ENCODE measurements at regions not wholly inside any gene's neighbourhood (a gene's known extent, or its start where the extent isn't known, plus 50 kb on each side); places are given as distances from the start of the nearest gene placed in this dataset.

DNA sequence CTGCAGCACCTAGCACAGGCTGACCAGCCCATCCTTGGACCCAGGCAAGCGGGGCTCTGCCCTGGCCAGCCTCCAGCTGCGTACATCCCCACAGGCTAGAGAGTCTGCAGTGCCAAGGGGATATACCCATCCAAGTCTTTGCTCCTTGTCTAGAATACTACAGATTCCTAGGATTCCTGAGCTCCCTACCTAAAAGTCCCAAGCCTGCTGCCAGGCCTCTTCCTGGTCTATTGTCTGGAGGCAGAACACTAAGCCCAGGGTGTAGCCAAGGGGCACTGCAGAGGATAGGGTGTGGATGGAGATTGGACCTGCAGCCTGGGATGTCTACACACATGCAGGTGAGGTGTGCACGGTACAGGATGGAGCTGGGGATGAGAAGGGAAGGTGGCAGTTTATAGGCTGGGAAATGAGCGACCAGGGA is 90.0 kb upstream of the SIRPA start (continued):
- no peak for TF ChIP-seq ZC3H4 (CRISPR knock-in tag; IDR thresholded peaks at IDR 0.05; ENCODE audit: borderline replicate concordance)

DNA sequence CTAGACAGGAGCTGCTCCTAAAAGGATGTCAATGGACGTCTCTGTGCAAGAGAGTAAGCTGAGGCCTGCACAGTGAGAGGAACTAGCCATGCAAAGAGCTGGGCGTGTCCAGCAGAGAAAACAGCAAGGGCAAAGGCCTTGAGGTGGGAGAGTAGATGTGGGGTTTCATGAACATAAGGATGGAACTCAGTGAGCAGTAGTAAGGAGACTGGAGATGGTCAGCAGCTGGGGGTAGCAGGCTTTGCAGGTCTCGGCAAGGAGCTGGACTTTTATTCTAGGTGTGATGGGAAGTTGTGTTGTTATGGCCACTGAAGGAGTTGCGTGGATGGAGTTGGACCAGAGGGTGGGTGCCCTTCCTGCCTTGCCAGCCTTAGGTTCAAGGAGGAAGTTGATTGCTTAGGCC is 90.7 kb upstream of the SIRPA start:
- no TSS peak for BruUV-seq (replicated peaks)
- FAIRE-seq, result no peak
- in situ Hi-C loops (cut with HindIII; ENCODE audit: extremely low pct_ligation_motif_present, low pct_unique_long_range_greater_than_20kb), result no loop called here

DNA sequence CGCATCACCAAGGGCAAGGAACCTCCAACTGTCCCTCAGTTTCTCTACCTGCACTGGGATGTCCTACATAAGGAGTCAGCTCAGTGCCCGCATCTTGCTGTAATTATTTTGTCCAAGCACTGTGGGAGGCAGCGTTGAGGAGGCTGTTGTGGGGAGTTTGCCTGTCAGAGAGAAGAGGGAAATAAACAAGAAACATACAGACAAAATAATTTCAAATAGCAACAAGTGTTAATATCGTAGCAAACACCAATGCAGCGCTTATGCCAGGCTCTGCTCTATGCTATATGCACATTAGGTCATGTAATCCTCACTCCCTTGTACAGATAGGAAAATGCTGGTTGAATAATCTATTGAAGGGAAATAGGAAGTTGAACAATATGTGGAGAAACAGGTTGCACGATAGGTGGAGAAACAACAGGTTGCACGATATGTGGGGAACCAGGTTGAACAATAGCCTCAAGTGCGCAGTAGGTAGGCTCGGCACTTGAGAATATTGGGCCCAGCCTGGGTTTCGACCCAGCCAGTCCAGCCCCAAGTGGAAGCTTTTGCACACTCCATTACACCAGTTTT is 91.2 kb upstream of the SIRPA start:
- no peak overlapping the region for H3K4me3 ChIP-seq (replicated peaks in 1 of 3; ENCODE audit: insufficient read depth in 1 of 3, low read depth in 2 of 3, low read length in 3 of 3)
- DNase-seq (ENCODE audit: low spot score) (no peak), FAIRE-seq (no peak), ATAC-seq (no peak)
- no peak overlapping the region for H3K27ac ChIP-seq (ENCODE audit: extremely low read length, insufficient read depth, low read length)
- BruUV-seq (replicated peaks), result no TSS peak
- H2AFZ ChIP-seq (ENCODE audit: low read length), result no peak overlapping the region
- no peaks in the 10 kb centered on the region for H3K9me3 ChIP-seq (ENCODE audit: low read length)
- no peaks in the 10 kb centered on the region for H3K79me2 ChIP-seq (ENCODE audit: insufficient read depth, low read length)
- H3K27me3 ChIP-seq (ENCODE audit: control insufficient read depth in 1 of 2, insufficient read depth in 2 of 2, low read length in 2 of 2), result no peaks in the 10 kb centered on the region
- H3K9ac ChIP-seq (ENCODE audit: insufficient read depth, low read depth, low read length), result no peak overlapping the region
- H3K4me2 ChIP-seq (ENCODE audit: low read depth, low read length), result no peak overlapping the region
- ChIA-PET CTCF (ENCODE audit: low intra/inter-chr PET ratio, low total read pairs) (no interaction called here), POLR2A (no interaction called here)
- no peaks in the 10 kb centered on the region for H4K20me1 ChIP-seq (ENCODE audit: insufficient read depth, low read length)
- in situ Hi-C loops (cut with HindIII; ENCODE audit: extremely low pct_ligation_motif_present, low pct_unique_long_range_greater_than_20kb) (no loop called here), intact Hi-C loops (cut with micrococcal nuclease; ENCODE audit: unreplicated experiment) (loop anchor here (2.0 kb wide), 1 partner anchor 85 kb away; no protein-coding TSS in a partner anchor)
- no peaks in the 10 kb centered on the region for H3K36me3 ChIP-seq (replicated peaks in 1 of 2; ENCODE audit: control insufficient read depth in 1 of 2, insufficient read depth in 2 of 2, low read length in 2 of 2)
- peaks cover 12% of the 10 kb centered on the region; the same call in 1 of the 2 replicates for H3K4me1 ChIP-seq (ENCODE audit: insufficient read depth, low read length)
- 87% methylated on average over 10 of the region's 10 CpGs for WGBS (ENCODE audit: low lambda C conversion rate)
- TF ChIP-seq POLR2AphosphoS2 (IDR thresholded peaks at IDR 0.05; ENCODE audit: low read depth, low read length), result no peak
- no peak for TF ChIP-seq ZNF451 (CRISPR knock-in tag; IDR thresholded peaks at IDR 0.05)
- TF ChIP-seq, protein P1, sequence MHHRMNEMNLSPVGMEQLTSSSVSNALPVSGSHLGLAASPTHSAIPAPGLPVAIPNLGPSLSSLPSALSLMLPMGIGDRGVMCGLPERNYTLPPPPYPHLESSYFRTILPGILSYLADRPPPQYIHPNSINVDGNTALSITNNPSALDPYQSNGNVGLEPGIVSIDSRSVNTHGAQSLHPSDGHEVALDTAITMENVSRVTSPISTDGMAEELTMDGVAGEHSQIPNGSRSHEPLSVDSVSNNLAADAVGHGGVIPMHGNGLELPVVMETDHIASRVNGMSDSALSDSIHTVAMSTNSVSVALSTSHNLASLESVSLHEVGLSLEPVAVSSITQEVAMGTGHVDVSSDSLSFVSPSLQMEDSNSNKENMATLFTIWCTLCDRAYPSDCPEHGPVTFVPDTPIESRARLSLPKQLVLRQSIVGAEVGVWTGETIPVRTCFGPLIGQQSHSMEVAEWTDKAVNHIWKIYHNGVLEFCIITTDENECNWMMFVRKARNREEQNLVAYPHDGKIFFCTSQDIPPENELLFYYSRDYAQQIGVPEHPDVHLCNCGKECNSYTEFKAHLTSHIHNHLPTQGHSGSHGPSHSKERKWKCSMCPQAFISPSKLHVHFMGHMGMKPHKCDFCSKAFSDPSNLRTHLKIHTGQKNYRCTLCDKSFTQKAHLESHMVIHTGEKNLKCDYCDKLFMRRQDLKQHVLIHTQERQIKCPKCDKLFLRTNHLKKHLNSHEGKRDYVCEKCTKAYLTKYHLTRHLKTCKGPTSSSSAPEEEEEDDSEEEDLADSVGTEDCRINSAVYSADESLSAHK (CRISPR knock-in tag; IDR thresholded peaks at IDR 0.05; ENCODE audit: borderline replicate concordance), result no peak
- TF ChIP-seq, protein P2, sequence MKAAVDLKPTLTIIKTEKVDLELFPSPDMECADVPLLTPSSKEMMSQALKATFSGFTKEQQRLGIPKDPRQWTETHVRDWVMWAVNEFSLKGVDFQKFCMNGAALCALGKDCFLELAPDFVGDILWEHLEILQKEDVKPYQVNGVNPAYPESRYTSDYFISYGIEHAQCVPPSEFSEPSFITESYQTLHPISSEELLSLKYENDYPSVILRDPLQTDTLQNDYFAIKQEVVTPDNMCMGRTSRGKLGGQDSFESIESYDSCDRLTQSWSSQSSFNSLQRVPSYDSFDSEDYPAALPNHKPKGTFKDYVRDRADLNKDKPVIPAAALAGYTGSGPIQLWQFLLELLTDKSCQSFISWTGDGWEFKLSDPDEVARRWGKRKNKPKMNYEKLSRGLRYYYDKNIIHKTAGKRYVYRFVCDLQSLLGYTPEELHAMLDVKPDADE (CRISPR knock-in tag; IDR thresholded peaks at IDR 0.05), result no peak
- TF ChIP-seq AHR (CRISPR knock-in tag; IDR thresholded peaks at IDR 0.05), result no peak
- TF ChIP-seq ZNF383 (CRISPR knock-in tag; IDR thresholded peaks at IDR 0.05; ENCODE audit: borderline replicate concordance), result no peak
- no peak for TF ChIP-seq ISX (CRISPR knock-in tag; conservative IDR thresholded peaks at IDR 0.05)
- TF ChIP-seq, protein P3, sequence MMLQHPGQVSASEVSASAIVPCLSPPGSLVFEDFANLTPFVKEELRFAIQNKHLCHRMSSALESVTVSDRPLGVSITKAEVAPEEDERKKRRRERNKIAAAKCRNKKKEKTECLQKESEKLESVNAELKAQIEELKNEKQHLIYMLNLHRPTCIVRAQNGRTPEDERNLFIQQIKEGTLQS (CRISPR knock-in tag; IDR thresholded peaks at IDR 0.05), result no peak
- TF ChIP-seq NFIC (IDR thresholded peaks at IDR 0.05; ENCODE audit: low read length), result no peak

More for the DNA sequence above, 90.7 kb upstream of the SIRPA start:
- Histone ChIP-seq H2AFZ (ENCODE audit: low read length) (no peak overlapping the region), H3K4me3 (replicated peaks in 1 of 3; ENCODE audit: insufficient read depth in 1 of 3, low read depth in 2 of 3, low read length in 3 of 3) (no peak overlapping the region), H4K20me1 (ENCODE audit: insufficient read depth, low read length) (no peaks in the 10 kb centered on the region), H3K9ac (ENCODE audit: insufficient read depth, low read depth, low read length) (no peak overlapping the region), H3K36me3 (replicated peaks in 1 of 2; ENCODE audit: control insufficient read depth in 1 of 2, insufficient read depth in 2 of 2, low read length in 2 of 2) (no peaks in the 10 kb centered on the region), H3K4me2 (ENCODE audit: low read depth, low read length) (no peak overlapping the region), H3K4me1 (ENCODE audit: insufficient read depth, low read length) (peaks cover 15% of the 10 kb centered on the region; the same call in 1 of the 2 replicates), H3K27me3 (ENCODE audit: control insufficient read depth in 1 of 2, insufficient read depth in 2 of 2, low read length in 2 of 2) (no peaks in the 10 kb centered on the region), H3K9me3 (ENCODE audit: low read length) (no peaks in the 10 kb centered on the region), H3K79me2 (ENCODE audit: insufficient read depth, low read length) (no peaks in the 10 kb centered on the region), H3K27ac (ENCODE audit: extremely low read length, insufficient read depth, low read length) (no peak overlapping the region)
- ATAC-seq (no peak), DNase-seq (ENCODE audit: low spot score) (no peak)
- ChIA-PET POLR2A (no interaction called here), CTCF (ENCODE audit: low intra/inter-chr PET ratio, low total read pairs) (no interaction called here)
- WGBS (ENCODE audit: low lambda C conversion rate), result 77% methylated on average over 4 of the region's 4 CpGs
- 0 out of 2 replicates have a peak, but pooled peaks have one; percentile 10 for TF ChIP-seq KAT2B (IDR thresholded peaks at IDR 0.05; ENCODE audit: borderline replicate concordance, low read depth, low read length)
- TF ChIP-seq, protein P4, sequence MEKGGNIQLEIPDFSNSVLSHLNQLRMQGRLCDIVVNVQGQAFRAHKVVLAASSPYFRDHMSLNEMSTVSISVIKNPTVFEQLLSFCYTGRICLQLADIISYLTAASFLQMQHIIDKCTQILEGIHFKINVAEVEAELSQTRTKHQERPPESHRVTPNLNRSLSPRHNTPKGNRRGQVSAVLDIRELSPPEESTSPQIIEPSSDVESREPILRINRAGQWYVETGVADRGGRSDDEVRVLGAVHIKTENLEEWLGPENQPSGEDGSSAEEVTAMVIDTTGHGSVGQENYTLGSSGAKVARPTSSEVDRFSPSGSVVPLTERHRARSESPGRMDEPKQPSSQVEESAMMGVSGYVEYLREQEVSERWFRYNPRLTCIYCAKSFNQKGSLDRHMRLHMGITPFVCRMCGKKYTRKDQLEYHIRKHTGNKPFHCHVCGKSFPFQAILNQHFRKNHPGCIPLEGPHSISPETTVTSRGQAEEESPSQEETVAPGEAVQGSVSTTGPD (CRISPR knock-in tag; IDR thresholded peaks at IDR 0.05), result no peak
- intact Hi-C loops (cut with micrococcal nuclease; ENCODE audit: unreplicated experiment), result no loop called here

Measured in HepG2 (cell line).